GM23248 (cell line): ENCODE measurements at regions not wholly inside any gene's neighbourhood (a gene's known extent, or its start where the extent isn't known, plus 50 kb on each side); places are given as distances from the start of the nearest gene placed in this dataset.

Source experiments
- DNase-seq: peaks from one replicate; pipeline ENCODE4 v3.0.0-alpha.2; 2015
- H2AFZ ChIP-seq: fragments of 200-600 bp; sonication (generic); 2 replicates; pipeline ENCODE4 v1.6.1; 2016; ENCODE audit warnings: antibody characterized with exemption
- H3F3A ChIP-seq: fragments of 200-600 bp; sonication (generic); 2 replicates; pipeline ENCODE4 v1.6.1; 2016; ENCODE audit warnings: mild to moderate bottlenecking, antibody characterized with exemption, mixed run types; ENCODE audit not compliant: insufficient read depth
- H3K27ac ChIP-seq: fragments of 200-600 bp; sonication (generic); 2 replicates; pipeline ENCODE4 v1.5.1; 2016; ENCODE audit warnings: mild to moderate bottlenecking
- H3K27me3 ChIP-seq: fragments of 200-600 bp; sonication (generic); replicated peaks from 2 replicates; pipeline ENCODE4 v1.6.1; 2016; ENCODE audit warnings: mild to moderate bottlenecking; ENCODE audit not compliant: insufficient read depth
- H3K36me3 ChIP-seq: fragments of 200-600 bp; sonication (generic); 2 replicates; pipeline ENCODE4 v1.6.1; 2016; ENCODE audit warnings: low read depth, mild to moderate bottlenecking
- H3K4me1 ChIP-seq: fragments of 200-600 bp; sonication (generic); 2 replicates; pipeline ENCODE4 v1.6.1; 2016; ENCODE audit warnings: mild to moderate bottlenecking; ENCODE audit not compliant: insufficient read depth
- H3K4me2 ChIP-seq: fragments of 200-600 bp; sonication (generic); one replicate; pipeline ENCODE4 v1.6.1; 2016; ENCODE audit warnings: mild to moderate bottlenecking; ENCODE audit not compliant: unreplicated experiment
- H3K4me3 ChIP-seq: fragments of 200-600 bp; sonication (generic); 2 replicates; pipeline ENCODE4 v1.5.1; 2016; ENCODE audit warnings: mild to moderate bottlenecking
- H3K79me2 ChIP-seq: fragments of 200-600 bp; sonication (generic); 2 replicates; pipeline ENCODE4 v1.6.1; 2016; ENCODE audit warnings: mild to moderate bottlenecking; ENCODE audit not compliant: insufficient read depth
- H3K9ac ChIP-seq: fragments of 200-600 bp; sonication (generic); 2 replicates; pipeline ENCODE4 v1.6.1; 2016; ENCODE audit warnings: mild to moderate bottlenecking
- H3K9me2 ChIP-seq: fragments of 200-600 bp; sonication (generic); 2 replicates; pipeline ENCODE4 v1.6.1; 2016; ENCODE audit warnings: mixed run types, mild to moderate bottlenecking, moderate library complexity; ENCODE audit not compliant: insufficient read depth
- H3K9me3 ChIP-seq: fragments of 200-600 bp; sonication (generic); one replicate; pipeline ENCODE4 v1.6.1; 2017; ENCODE audit warnings: low read depth
- H4K20me1 ChIP-seq: fragments of 200-600 bp; sonication (generic); 2 replicates; pipeline ENCODE4 v1.6.0; 2016; ENCODE audit not compliant: insufficient read depth
- EZH2 ChIP-seq: fragments of 200-600 bp; sonication (generic); IDR thresholded peaks from 2 replicates; pipeline ENCODE4 v1.6.1; 2018; ENCODE audit warnings: antibody characterized with exemption, mild to moderate bottlenecking; ENCODE audit not compliant: insufficient read depth, poor library complexity, severe bottlenecking
- EZH2phosphoT487 ChIP-seq: fragments of 200-600 bp; sonication (generic); IDR thresholded peaks from 2 replicates; pipeline ENCODE4 v1.6.1; 2018; ENCODE audit warnings: antibody characterized with exemption, moderate library complexity, mild to moderate bottlenecking, low read depth; ENCODE audit not compliant: insufficient read depth
- WGBS, 2 experiments: methylation state at CpG; one replicate each; pipeline ENCODE4 v1.1.6; 2015 to 2017; ENCODE audit warnings: low lambda C conversion rate in 2 of 2, low coverage in 1 of 2; ENCODE audit errors: missing lambda C conversion rate in 2 of 2; 5-methylcytosine and 5-hydroxymethylcytosine counted together
- in situ Hi-C: fragments of 300-500 bp; cut with MboI; formaldehyde crosslinking; loops from 2 replicates; pipeline ENCODE4 v1.15.0; 2020

- no peaks in the 10 kb centered on the region for H3K27me3 ChIP-seq
- H2AFZ ChIP-seq: no peak overlapping the region
- no peak overlapping the region for H3K4me2 ChIP-seq
- H4K20me1 ChIP-seq: no peaks in the 10 kb centered on the region
- no peaks in the 10 kb centered on the region for H3F3A ChIP-seq
- no peaks in the 10 kb centered on the region for H3K4me1 ChIP-seq
- H3K9ac ChIP-seq: no peak overlapping the region
- in situ Hi-C loops: no loop called here
- TF ChIP-seq EZH2: no peak
- no peak for TF ChIP-seq EZH2phosphoT487
- H3K79me2 ChIP-seq: no peaks in the 10 kb centered on the region
- H3K9me2 ChIP-seq: no peaks in the 10 kb centered on the region
- no peak for DNase-seq
- H3K9me3 ChIP-seq: no peaks in the 10 kb centered on the region
- no peak overlapping the region for H3K4me3 ChIP-seq
- H3K36me3 ChIP-seq: no peaks in the 10 kb centered on the region
- 29 to 42% methylated on average over 2 of the region's 2 CpGs for WGBS, 2 experiments
- H3K27ac ChIP-seq: no peak overlapping the region
Measured at GRCh38 chr2:234661849-234662248, 165.0 kb upstream of the ARL4C start.

DNA sequence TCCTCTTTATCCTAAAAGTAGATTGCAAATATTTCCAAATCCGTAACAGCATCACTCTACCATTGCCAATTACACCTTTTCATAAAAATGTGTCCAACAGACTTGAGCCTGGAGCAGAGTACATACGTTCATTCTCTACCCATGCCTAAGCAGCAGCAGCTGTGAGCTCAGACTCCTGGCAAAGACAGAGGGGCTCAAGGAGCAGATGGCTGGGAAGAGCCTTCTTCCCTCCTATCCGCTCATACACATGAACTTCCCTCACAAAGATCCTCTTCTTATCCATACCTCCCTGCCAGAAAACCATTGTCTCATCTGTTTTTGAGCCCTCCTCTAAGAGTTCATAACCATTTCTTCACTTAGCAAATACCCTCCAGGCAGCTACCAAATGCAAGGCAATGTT, 164.3 kb upstream of the ARL4C start:
- Histone ChIP-seq H3K9me2 (no peaks in the 10 kb centered on the region), H2AFZ (no peak overlapping the region), H3K27ac (no peak overlapping the region), H3K27me3 (no peaks in the 10 kb centered on the region), H3K9ac (no peak overlapping the region), H3K9me3 (no peaks in the 10 kb centered on the region), H3K36me3 (no peaks in the 10 kb centered on the region), H4K20me1 (no peaks in the 10 kb centered on the region), H3F3A (no peaks in the 10 kb centered on the region), H3K4me1 (no peaks in the 10 kb centered on the region), H3K79me2 (no peaks in the 10 kb centered on the region), H3K4me2 (no peak overlapping the region), H3K4me3 (no peak overlapping the region)
- TF ChIP-seq EZH2 (no peak), EZH2phosphoT487 (no peak)
- in situ Hi-C loops: no loop called here
- no peak for DNase-seq
- WGBS, 2 experiments: 56 to 57% methylated on average over 3 of the region's 3 CpGs

- in situ Hi-C loops: no loop called here
Measured at GRCh38 chr2:234655706-234656105, 158.8 kb upstream of the ARL4C start.

DNA sequence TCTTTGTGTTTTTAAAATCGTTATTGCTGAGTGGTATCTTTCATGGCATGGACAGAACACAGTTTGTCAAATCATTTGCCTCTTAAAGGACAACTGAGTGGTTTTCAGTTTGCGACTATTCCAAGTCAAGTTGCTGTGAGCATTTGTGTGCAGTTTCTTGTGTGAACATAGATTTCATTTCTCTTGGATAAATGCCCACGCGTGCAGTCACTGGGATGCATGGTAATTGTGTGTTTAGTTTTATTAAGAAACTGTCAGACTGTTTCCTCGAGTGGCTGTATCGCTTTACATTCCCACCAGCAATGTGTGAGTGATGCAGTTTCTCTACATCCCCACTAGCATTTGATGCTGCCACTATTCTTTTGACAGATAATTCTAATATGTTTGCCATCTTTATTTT, 154.0 kb upstream of the ARL4C start:
- no peaks in the 10 kb centered on the region for H3K27me3 ChIP-seq
- H3K4me3 ChIP-seq: no peak overlapping the region
- 71 to 73% methylated on average over 6 of the region's 6 CpGs for whole genome bisulfite sequencing, 2 experiments
- in situ Hi-C loops: no loop called here
- H2AFZ ChIP-seq: no peak overlapping the region
- H3K9ac ChIP-seq: no peak overlapping the region
- H3K9me2 ChIP-seq: no peaks in the 10 kb centered on the region
- H3K4me2 ChIP-seq: no peak overlapping the region
- no peaks in the 10 kb centered on the region for H3K4me1 ChIP-seq
- H3K36me3 ChIP-seq: no peaks in the 10 kb centered on the region
- H3F3A ChIP-seq: no peaks in the 10 kb centered on the region
- no peaks in the 10 kb centered on the region for H4K20me1 ChIP-seq
- H3K27ac ChIP-seq: no peak overlapping the region
- no peak for DNase-seq
- no peaks in the 10 kb centered on the region for H3K9me3 ChIP-seq
- no peak for TF ChIP-seq EZH2phosphoT487
- no peak for TF ChIP-seq EZH2
- H3K79me2 ChIP-seq: no peaks in the 10 kb centered on the region

More at GRCh38 chr2:234655706-234656105, 158.8 kb upstream of the ARL4C start:
- no peak overlapping the region for H3K4me3 ChIP-seq
- no peaks in the 10 kb centered on the region for H3K4me1 ChIP-seq
- H3K79me2 ChIP-seq: no peaks in the 10 kb centered on the region
- 93 to 97% methylated on average over 2 of the region's 2 CpGs for WGBS, 2 experiments
- no peak overlapping the region for H3K9ac ChIP-seq
- H3K9me3 ChIP-seq: no peaks in the 10 kb centered on the region
- DNase-seq: no peak
- H3F3A ChIP-seq: no peaks in the 10 kb centered on the region
- no peaks in the 10 kb centered on the region for H3K9me2 ChIP-seq
- no peak overlapping the region for H3K27ac ChIP-seq
- no peak overlapping the region for H3K4me2 ChIP-seq
- H3K27me3 ChIP-seq: no peaks in the 10 kb centered on the region
- no peak for TF ChIP-seq EZH2
- no peak for TF ChIP-seq EZH2phosphoT487
- H2AFZ ChIP-seq: no peak overlapping the region
- H4K20me1 ChIP-seq: no peaks in the 10 kb centered on the region
- no peaks in the 10 kb centered on the region for H3K36me3 ChIP-seq

DNA sequence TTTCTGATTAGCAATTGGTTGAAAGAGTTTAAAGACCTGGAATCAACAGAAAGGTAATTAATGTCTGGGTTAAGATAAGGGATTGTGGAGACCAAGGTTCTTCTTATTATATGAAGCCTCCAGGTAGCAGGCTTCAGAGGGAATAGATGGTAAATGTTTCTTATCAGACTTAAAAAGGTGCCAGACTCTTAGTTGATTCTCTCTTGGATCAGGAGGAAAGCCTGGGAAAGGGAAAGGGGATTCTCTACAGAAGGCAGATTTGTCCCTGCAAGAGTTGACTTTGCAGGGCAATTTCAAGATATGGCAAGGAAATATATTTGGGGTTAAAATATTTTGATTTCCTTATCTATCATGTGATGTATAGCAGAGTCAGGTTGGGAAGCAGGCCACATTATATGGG, 153.1 kb upstream of the ARL4C start:
- in situ Hi-C loops: no loop called here
- no peaks in the 10 kb centered on the region for H3K9me2 ChIP-seq
- H3K4me2 ChIP-seq: no peak overlapping the region
- no peak overlapping the region for H3K4me3 ChIP-seq
- H3K27me3 ChIP-seq: no peaks in the 10 kb centered on the region
- H3K79me2 ChIP-seq: no peaks in the 10 kb centered on the region
- DNase-seq: no peak
- no peaks in the 10 kb centered on the region for H3K36me3 ChIP-seq
- H3F3A ChIP-seq: no peaks in the 10 kb centered on the region
- no peaks in the 10 kb centered on the region for H4K20me1 ChIP-seq
- no peaks in the 10 kb centered on the region for H3K4me1 ChIP-seq
- TF ChIP-seq EZH2: no peak
- no peak for TF ChIP-seq EZH2phosphoT487
- H3K9me3 ChIP-seq: no peaks in the 10 kb centered on the region
- no peak overlapping the region for H2AFZ ChIP-seq
- no peak overlapping the region for H3K27ac ChIP-seq
- no peak overlapping the region for H3K9ac ChIP-seq
